ENCODE measurements at regions not wholly inside any gene's neighbourhood (a gene's known extent, or its start where the extent isn't known, plus 50 kb on each side); places are given as distances from the start of the nearest gene placed in this dataset.

DNA sequence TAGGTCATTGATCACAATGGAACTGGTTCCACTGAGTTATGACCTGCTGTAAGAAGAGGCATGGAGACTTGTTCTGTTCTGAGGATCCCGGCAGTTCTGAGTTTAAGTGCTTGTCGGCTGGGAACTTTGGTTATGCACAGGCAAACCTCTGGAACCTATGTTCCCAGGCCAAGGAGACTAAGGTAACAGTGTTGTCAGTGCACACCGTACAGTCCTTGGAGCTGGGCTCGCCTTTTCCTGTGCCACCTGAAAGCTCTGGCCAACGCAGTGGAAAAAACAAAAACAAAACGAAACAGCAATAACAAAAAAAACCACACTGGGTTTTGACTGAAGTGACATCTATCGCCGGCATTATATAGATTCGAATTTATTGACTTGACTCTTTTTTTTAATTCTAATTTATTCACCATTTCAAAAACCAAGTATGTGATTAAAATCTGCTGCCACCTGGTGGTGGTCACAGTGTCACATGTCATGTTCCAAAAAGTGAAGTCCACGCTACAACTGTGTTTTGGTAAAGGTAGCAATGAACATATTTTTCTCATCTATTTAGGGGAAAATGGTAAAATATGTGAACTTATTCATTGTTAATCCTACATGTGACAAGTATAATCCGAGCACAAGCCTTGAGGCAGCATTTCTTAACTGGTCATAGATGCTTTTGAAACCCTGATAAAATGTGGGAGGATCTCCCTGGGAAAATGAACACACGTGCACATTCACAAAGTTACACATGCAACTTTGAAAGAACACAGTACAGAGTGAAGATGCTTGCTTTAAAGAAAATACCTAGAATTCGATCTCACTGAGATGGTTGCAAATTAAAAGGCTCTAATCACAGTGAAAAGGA lies 113.8 kb upstream of the PPP2R2D start:
- no peaks in the 10 kb centered on the region for H3K27me3 ChIP-seq (ENCODE audit: control insufficient read depth in 3 of 3, insufficient read depth in 3 of 3, low read length in 2 of 3)
- peak; percentile 33 for TF ChIP-seq CTCF (IDR thresholded peaks at IDR 0.05; ENCODE audit: control extremely low read depth, extremely low read depth)
- peak in 2 of 3 donors; percentile 63 to 67 for DNase-seq

GRCh38 chr10:131787961-131788360 lies 112.8 kb upstream of the PPP2R2D start:
- no peaks in the 10 kb centered on the region for H3K27me3 ChIP-seq (ENCODE audit: control insufficient read depth in 3 of 3, insufficient read depth in 3 of 3, low read length in 2 of 3)
- ATAC-seq (ENCODE audit: insufficient read depth, low FRiP score): no peak
- no peak overlapping the region for H3K9ac ChIP-seq (ENCODE audit: insufficient read depth in 1 of 2, low read length in 2 of 2)
- H3K4me1 ChIP-seq (ENCODE audit: control insufficient read depth in 5 of 5, insufficient read depth in 5 of 5, low read length in 5 of 5): no peaks in the 10 kb centered on the region
- H3K36me3 ChIP-seq (ENCODE audit: control insufficient read depth in 4 of 4, insufficient read depth in 4 of 4, low read length in 4 of 4): no peaks in the 10 kb centered on the region
- no peak overlapping the region for H3K4me3 ChIP-seq
- 79 to 81% methylated on average over 4 of the region's 4 CpGs for WGBS, 2 donors
- DNase-seq: no peak
- TF ChIP-seq CTCF (IDR thresholded peaks at IDR 0.05; ENCODE audit: control extremely low read depth, extremely low read depth): no peak
- H3K9me3 ChIP-seq (ENCODE audit: control insufficient read depth in 4 of 4, insufficient read depth in 3 of 4, low read length in 3 of 4): peaks cover 0 to 6% (median 0%) of the 10 kb centered on the region in 4 donors
- H3K27ac ChIP-seq (ENCODE audit: low read depth in 1 of 2, low read length in 1 of 2): no peak overlapping the region

More for the DNA sequence above, 113.8 kb upstream of the PPP2R2D start:
- ATAC-seq (ENCODE audit: insufficient read depth, low FRiP score): no peak
- Histone ChIP-seq H3K27ac (ENCODE audit: low read depth in 1 of 2, low read length in 1 of 2) (no peak overlapping the region), H3K4me3 (no peak overlapping the region), H3K4me1 (ENCODE audit: control insufficient read depth in 5 of 5, insufficient read depth in 5 of 5, low read length in 5 of 5) (no peaks in the 10 kb centered on the region), H3K36me3 (ENCODE audit: control insufficient read depth in 4 of 4, insufficient read depth in 4 of 4, low read length in 4 of 4) (no peaks in the 10 kb centered on the region), H3K9me3 (ENCODE audit: control insufficient read depth in 4 of 4, insufficient read depth in 3 of 4, low read length in 3 of 4) (peaks cover 0 to 7% (median 0%) of the 10 kb centered on the region in 4 donors), H3K9ac (ENCODE audit: insufficient read depth in 1 of 2, low read length in 2 of 2) (no peak overlapping the region)
- WGBS, 2 donors: 52 to 63% methylated on average over 13 of the region's 13 CpGs

- H3K4me1 ChIP-seq (ENCODE audit: control insufficient read depth in 5 of 5, insufficient read depth in 5 of 5, low read length in 5 of 5): no peaks in the 10 kb centered on the region
- peaks cover 0 to 6% (median 0%) of the 10 kb centered on the region in 4 donors for H3K9me3 ChIP-seq (ENCODE audit: control insufficient read depth in 4 of 4, insufficient read depth in 3 of 4, low read length in 3 of 4)
- H3K27ac ChIP-seq (ENCODE audit: low read depth in 1 of 2, low read length in 1 of 2): no peak overlapping the region
- 45% methylated on average over 6 of the region's 6 CpGs for WGBS, 2 donors
- H3K36me3 ChIP-seq (ENCODE audit: control insufficient read depth in 4 of 4, insufficient read depth in 4 of 4, low read length in 4 of 4): no peaks in the 10 kb centered on the region
- H3K4me3 ChIP-seq: no peak overlapping the region
- no peak for TF ChIP-seq CTCF (IDR thresholded peaks at IDR 0.05; ENCODE audit: control extremely low read depth, extremely low read depth)
- DNase-seq (no peak), ATAC-seq (ENCODE audit: insufficient read depth, low FRiP score) (no peak)
- H3K27me3 ChIP-seq (ENCODE audit: control insufficient read depth in 3 of 3, insufficient read depth in 3 of 3, low read length in 2 of 3): no peaks in the 10 kb centered on the region
- no peak overlapping the region for H3K9ac ChIP-seq (ENCODE audit: insufficient read depth in 1 of 2, low read length in 2 of 2)
Measured at GRCh38 chr10:131788386-131788785, 112.4 kb upstream of the PPP2R2D start.
